ENCODE measurements at regions not wholly inside any gene's neighbourhood (a gene's known extent, or its start where the extent isn't known, plus 50 kb on each side); places are given as distances from the start of the nearest gene placed in this dataset.

DNA sequence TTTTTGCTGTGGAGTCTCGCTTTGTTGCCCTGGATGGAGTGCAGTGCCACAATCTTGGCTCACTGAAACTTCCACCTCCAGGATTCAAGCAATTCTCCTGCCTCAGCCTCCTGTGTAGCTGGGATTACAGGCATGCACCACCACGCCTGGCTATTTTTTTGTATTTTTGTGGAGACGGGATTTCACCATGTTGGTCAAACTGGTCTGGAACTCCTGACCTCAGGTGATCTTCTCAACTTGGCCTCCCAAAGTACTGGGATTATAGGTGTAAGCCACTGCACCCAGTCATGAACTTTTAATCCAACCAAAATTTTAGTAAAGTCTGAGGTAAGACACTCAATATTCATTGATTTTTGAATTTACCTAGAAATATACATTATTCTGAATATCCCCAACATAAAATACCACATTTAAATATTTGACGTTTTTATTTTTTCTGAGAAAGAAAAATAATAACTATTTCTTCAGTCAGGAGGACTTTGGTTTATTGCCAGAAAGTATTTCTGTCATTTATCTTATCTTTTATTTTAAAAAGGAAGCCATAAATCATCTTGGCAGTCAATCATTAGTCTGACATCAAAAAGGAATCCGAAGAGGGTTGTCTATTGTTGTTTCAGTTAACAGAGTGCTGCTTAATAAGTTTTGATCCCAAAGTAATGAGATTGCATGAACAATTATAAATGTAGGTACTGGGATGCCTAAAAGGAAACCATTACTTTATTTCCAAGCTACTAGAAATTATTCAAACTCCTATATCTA lies 102.2 kb upstream of the GRIA4 start:
- intact Hi-C loops (cut with micrococcal nuclease; ENCODE audit: unreplicated experiment), result loop anchor here (5.0 kb wide), 1 partner anchor 335 kb away; no protein-coding TSS in a partner anchor
- CTCF ChIA-PET, result no interaction called here
- TF ChIP-seq CTCF (conservative IDR thresholded peaks at IDR 0.05; ENCODE audit: low read depth, low read length) (no peak), EZH2 (IDR thresholded peaks at IDR 0.05; ENCODE audit: borderline replicate concordance, low read depth, low read length, poor library complexity, severe bottlenecking) (no peak)
- Histone ChIP-seq H3K36me3 (ENCODE audit: insufficient read depth, low read length, poor library complexity, severe bottlenecking) (no peaks in the 10 kb centered on the region), H3K4me1 (ENCODE audit: insufficient read depth, low read length, poor library complexity, severe bottlenecking) (no peaks in the 10 kb centered on the region), H3K27me3 (replicated peaks; ENCODE audit: insufficient read depth, low read depth, low read length, poor library complexity) (peaks cover 15% of the 10 kb centered on the region), H3K9me3 (ENCODE audit: low read depth, low read length, poor library complexity, severe bottlenecking) (no peaks in the 10 kb centered on the region), H3K4me3 (ENCODE audit: low read depth, low read length, poor library complexity, severe bottlenecking) (no peak overlapping the region), H3K27ac (ENCODE audit: low read depth, low read length, poor library complexity, severe bottlenecking) (no peak overlapping the region)
- BruUV-seq (replicated peaks), result no TSS peak
- POLR2A ChIA-PET (ENCODE audit: low non-redundant PET), result no interaction called here
- no peak for DNase-seq (ENCODE audit: low spot score)

DNA sequence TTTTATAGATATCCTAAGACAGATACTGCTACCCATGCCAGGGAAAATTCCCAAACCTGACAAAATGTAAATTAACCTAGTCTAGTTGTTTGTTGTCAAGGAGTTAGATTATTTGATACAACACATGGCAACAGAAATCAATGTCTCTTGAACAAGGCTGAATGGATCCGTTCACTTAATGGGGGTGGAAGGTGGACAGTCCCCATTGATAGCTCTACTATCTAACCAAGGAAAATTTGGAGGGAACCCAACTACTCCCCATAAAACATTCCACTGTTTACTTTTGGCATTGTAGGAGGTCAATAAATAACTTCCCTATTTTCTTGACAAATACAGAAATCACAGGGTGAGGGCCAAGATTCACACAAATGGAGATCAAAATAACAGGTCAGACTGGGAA lies 117.9 kb upstream of the GRIA4 start:
- Histone ChIP-seq H3K4me3 (ENCODE audit: low read depth, low read length, poor library complexity, severe bottlenecking) (no peak overlapping the region), H3K27me3 (replicated peaks; ENCODE audit: insufficient read depth, low read depth, low read length, poor library complexity) (peaks cover 33% of the 10 kb centered on the region), H3K27ac (ENCODE audit: low read depth, low read length, poor library complexity, severe bottlenecking) (no peak overlapping the region), H3K36me3 (ENCODE audit: insufficient read depth, low read length, poor library complexity, severe bottlenecking) (no peaks in the 10 kb centered on the region), H3K9me3 (ENCODE audit: low read depth, low read length, poor library complexity, severe bottlenecking) (no peaks in the 10 kb centered on the region), H3K4me1 (ENCODE audit: insufficient read depth, low read length, poor library complexity, severe bottlenecking) (no peaks in the 10 kb centered on the region)
- TF ChIP-seq EZH2 (IDR thresholded peaks at IDR 0.05; ENCODE audit: borderline replicate concordance, low read depth, low read length, poor library complexity, severe bottlenecking) (no peak), CTCF (conservative IDR thresholded peaks at IDR 0.05; ENCODE audit: low read depth, low read length) (no peak)
- POLR2A ChIA-PET (ENCODE audit: low non-redundant PET), result no interaction called here
- no TSS peak for BruUV-seq (replicated peaks)
- no peak for DNase-seq (ENCODE audit: low spot score)
- CTCF ChIA-PET, result no interaction called here
- intact Hi-C loops (cut with micrococcal nuclease; ENCODE audit: unreplicated experiment), result no loop called here

DNA sequence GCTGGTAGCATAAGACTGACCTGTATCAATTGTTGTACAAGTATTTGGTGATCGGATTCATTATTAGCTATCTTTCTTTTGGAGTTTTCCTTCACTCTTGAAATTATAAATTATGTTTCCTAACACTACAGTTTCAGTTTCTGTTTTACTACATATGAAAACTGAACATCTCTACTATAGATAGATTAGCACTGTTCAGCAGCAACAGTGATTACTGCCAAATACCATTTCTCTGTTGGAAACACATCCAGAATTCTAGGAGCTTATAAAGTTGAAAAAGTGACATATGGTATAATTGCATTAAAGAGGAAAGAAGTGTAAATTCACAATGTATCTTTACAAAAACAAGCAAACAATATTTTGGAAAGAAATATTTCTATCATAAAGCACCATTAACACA lies 118.5 kb upstream of the GRIA4 start:
- no peaks in the 10 kb centered on the region for H3K9me3 ChIP-seq (ENCODE audit: low read depth, low read length, poor library complexity, severe bottlenecking)
- no TSS peak for BruUV-seq (replicated peaks)
- POLR2A ChIA-PET (ENCODE audit: low non-redundant PET), result no interaction called here

More for the DNA sequence above, 118.5 kb upstream of the GRIA4 start:
- Histone ChIP-seq H3K4me1 (ENCODE audit: insufficient read depth, low read length, poor library complexity, severe bottlenecking) (no peaks in the 10 kb centered on the region), H3K27ac (ENCODE audit: low read depth, low read length, poor library complexity, severe bottlenecking) (no peak overlapping the region), H3K27me3 (replicated peaks; ENCODE audit: insufficient read depth, low read depth, low read length, poor library complexity) (peaks cover 32% of the 10 kb centered on the region), H3K36me3 (ENCODE audit: insufficient read depth, low read length, poor library complexity, severe bottlenecking) (no peaks in the 10 kb centered on the region), H3K4me3 (ENCODE audit: low read depth, low read length, poor library complexity, severe bottlenecking) (no peak overlapping the region)
- no peak for TF ChIP-seq CTCF (conservative IDR thresholded peaks at IDR 0.05; ENCODE audit: low read depth, low read length)
- TF ChIP-seq EZH2 (IDR thresholded peaks at IDR 0.05; ENCODE audit: borderline replicate concordance, low read depth, low read length, poor library complexity, severe bottlenecking), result no peak
- CTCF ChIA-PET, result no interaction called here
- no peak for DNase-seq (ENCODE audit: low spot score)
- intact Hi-C loops (cut with micrococcal nuclease; ENCODE audit: unreplicated experiment), result no loop called here

Data from A673 (cell line).